ENCODE measurements at regions not wholly inside any gene's neighbourhood (a gene's known extent, or its start where the extent isn't known, plus 50 kb on each side); places are given as distances from the start of the nearest gene placed in this dataset.
A peak's percentile ranks its signal among the peaks of the same experiment; 100 is the strongest.

- no peaks in the 10 kb centered on the region for H3K36me3 Mint-ChIP-seq (ENCODE audit: low read depth)
- H3K27ac Mint-ChIP-seq, result peak overlapping the region; percentile 96
These were observed 50.4 kb upstream of the FMOD start for GRCh38 chr1:203401199-203401877.

GRCh38 chr1:203402152-203402551 lies 51.2 kb upstream of the FMOD start:
- no peak for DNase-seq
- Mint-ChIP-seq H3K36me3 (ENCODE audit: low read depth) (no peaks in the 10 kb centered on the region), H3K4me3 (no peak overlapping the region), H3K4me1 (peaks cover 49% of the 10 kb centered on the region), H3K27me3 (ENCODE audit: low read depth, poor library complexity) (peaks cover 11% of the 10 kb centered on the region), H3K27ac (no peak overlapping the region), H3K9me3 (peaks cover 8% of the 10 kb centered on the region)
- no peak for TF ChIP-seq CTCF (IDR thresholded peaks at IDR 0.05)

More at GRCh38 chr1:203401199-203401877, 50.4 kb upstream of the FMOD start:
- H3K4me3 Mint-ChIP-seq, result peak overlapping the region; percentile 60
- TF ChIP-seq CTCF (IDR thresholded peaks at IDR 0.05), result no peak
- H3K27me3 Mint-ChIP-seq (ENCODE audit: low read depth, poor library complexity), result peaks cover 14% of the 10 kb centered on the region
- H3K9me3 Mint-ChIP-seq, result peaks cover 8% of the 10 kb centered on the region
- H3K4me1 Mint-ChIP-seq, result peaks cover 50% of the 10 kb centered on the region
- peak; percentile 56 for DNase-seq

GRCh38 chr1:203402629-203403337 lies 51.9 kb upstream of the FMOD start:
- peaks cover 5% of the 10 kb centered on the region for H3K27me3 Mint-ChIP-seq (ENCODE audit: low read depth, poor library complexity)
- H3K9me3 Mint-ChIP-seq, result peaks cover 8% of the 10 kb centered on the region
- peak overlapping the region; percentile 46 for H3K27ac Mint-ChIP-seq
- no peak for DNase-seq
- no peak for TF ChIP-seq CTCF (IDR thresholded peaks at IDR 0.05)
- peaks cover 49% of the 10 kb centered on the region for H3K4me1 Mint-ChIP-seq
- peak overlapping the region; percentile 26 for H3K4me3 Mint-ChIP-seq
- H3K36me3 Mint-ChIP-seq (ENCODE audit: low read depth), result no peaks in the 10 kb centered on the region

- Mint-ChIP-seq H3K27me3 (ENCODE audit: low read depth, poor library complexity) (peaks cover 11% of the 10 kb centered on the region), H3K4me3 (no peak overlapping the region), H3K36me3 (ENCODE audit: low read depth) (no peaks in the 10 kb centered on the region), H3K4me1 (peaks cover 57% of the 10 kb centered on the region), H3K9me3 (peaks cover 4% of the 10 kb centered on the region), H3K27ac (no peak overlapping the region)
- no peak for DNase-seq
- no peak for TF ChIP-seq CTCF (IDR thresholded peaks at IDR 0.05)
These were observed 52.7 kb upstream of the FMOD start for GRCh38 chr1:203403586-203403985.

- Mint-ChIP-seq H3K27me3 (ENCODE audit: low read depth, poor library complexity) (peaks cover 13% of the 10 kb centered on the region), H3K4me3 (no peak overlapping the region), H3K36me3 (ENCODE audit: low read depth) (no peaks in the 10 kb centered on the region), H3K9me3 (peaks cover 4% of the 10 kb centered on the region), H3K4me1 (peaks cover 65% of the 10 kb centered on the region), H3K27ac (no peak overlapping the region)
- no peak for DNase-seq
- TF ChIP-seq CTCF (IDR thresholded peaks at IDR 0.05), result no peak
These were observed 53.6 kb upstream of the FMOD start for GRCh38 chr1:203404546-203404945.
